SK-N-SH treated with all-trans-retinoic acid at 6 μM for 48 hours (cell line): ENCODE measurements at regions not wholly inside any gene's neighbourhood (a gene's known extent, or its start where the extent isn't known, plus 50 kb on each side); places are given as distances from the start of the nearest gene placed in this dataset.

Experiments
- ATAC-seq: fragments of 200-7000 bp; cut with Tn5 transposase; 3 replicates; pipeline ENCODE4 v1.9.1; 2020; ENCODE audit warnings: mild to moderate bottlenecking, moderate library complexity
- ARNTL ChIP-seq: fragments of 450-650 bp; formaldehyde crosslinking; IDR thresholded peaks from 2 replicates; pipeline ENCODE4 v1.5.0; 2020; ENCODE audit warnings: low read depth, mild to moderate bottlenecking, moderate library complexity, borderline replicate concordance
- BACH2 ChIP-seq: fragments of 250-450 bp; sonication (Bioruptor Pico); IDR thresholded peaks from 2 replicates; pipeline ENCODE4 v1.9.0; 2021; ENCODE audit warnings: mild to moderate bottlenecking, borderline replicate concordance
- CREB5 ChIP-seq: fragments of 250-450 bp; sonication (Bioruptor Pico); IDR thresholded peaks from 2 replicates; pipeline ENCODE4 v1.5.1; 2020; ENCODE audit warnings: low read depth, mild to moderate bottlenecking, moderate library complexity
- CSDC2 ChIP-seq: fragments of 250-450 bp; sonication (Bioruptor Pico); IDR thresholded peaks from 2 replicates; pipeline ENCODE4 v1.5.0; 2020; ENCODE audit warnings: mild to moderate bottlenecking, moderate library complexity
- CSRNP3 ChIP-seq: fragments of 250-450 bp; sonication (Bioruptor Pico); IDR thresholded peaks from 2 replicates; pipeline ENCODE4 v1.5.1; 2021; ENCODE audit warnings: mild to moderate bottlenecking, moderate library complexity
- ESRRG ChIP-seq: fragments of 250-450 bp; sonication (Bioruptor Pico); IDR thresholded peaks from 2 replicates; pipeline ENCODE4 v1.6.1; 2021; ENCODE audit warnings: mild to moderate bottlenecking
- GLIS3 ChIP-seq: fragments of 250-450 bp; sonication (Bioruptor Pico); IDR thresholded peaks from 2 replicates; pipeline ENCODE4 v1.5.0; 2020; ENCODE audit warnings: mild to moderate bottlenecking, moderate library complexity
- ISL1 ChIP-seq: fragments of 250-450 bp; sonication (Bioruptor Pico); IDR thresholded peaks from 2 replicates; pipeline ENCODE4 v2.1.2; 2022; ENCODE audit warnings: mild to moderate bottlenecking, moderate library complexity
- OSR1 ChIP-seq: fragments of 250-450 bp; sonication (Bioruptor Pico); IDR thresholded peaks from 2 replicates; pipeline ENCODE4 v1.8.0; 2022; ENCODE audit warnings: moderate library complexity, mild to moderate bottlenecking, inconsistent platforms
- PATZ1 ChIP-seq: fragments of 250-450 bp; sonication (Bioruptor Pico); IDR thresholded peaks from 2 replicates; pipeline ENCODE4 v1.8.0; 2020; ENCODE audit warnings: mild to moderate bottlenecking, moderate library complexity, borderline replicate concordance
- POU6F1 ChIP-seq: fragments of 250-450 bp; sonication (Bioruptor Pico); IDR thresholded peaks from 2 replicates; pipeline ENCODE4 v1.8.0; 2021; ENCODE audit warnings: low read depth, mild to moderate bottlenecking, moderate library complexity, borderline replicate concordance
- RARB ChIP-seq: fragments of 250-450 bp; sonication (Bioruptor Pico); IDR thresholded peaks from 2 replicates; pipeline ENCODE4 v1.8.0; 2021; ENCODE audit warnings: mild to moderate bottlenecking, moderate library complexity
- SNAI2 ChIP-seq: fragments of 250-450 bp; sonication (Bioruptor Pico); IDR thresholded peaks from 2 replicates; pipeline ENCODE4 v1.5.0; 2020; ENCODE audit warnings: mild to moderate bottlenecking, moderate library complexity
- TCF4 ChIP-seq: fragments of 250-450 bp; sonication (Bioruptor Pico); IDR thresholded peaks from 2 replicates; pipeline ENCODE4 v1.8.0; 2021; ENCODE audit warnings: mild to moderate bottlenecking, moderate library complexity, borderline replicate concordance
- TSHZ2 ChIP-seq: fragments of 250-450 bp; sonication (Bioruptor Pico); IDR thresholded peaks from 2 replicates; pipeline ENCODE4 v1.5.0; 2020; ENCODE audit warnings: mild to moderate bottlenecking, moderate library complexity
- ZC3H10 ChIP-seq: fragments of 250-450 bp; sonication (Bioruptor Pico); IDR thresholded peaks from 2 replicates; pipeline ENCODE4 v1.5.1; 2021; ENCODE audit warnings: mild to moderate bottlenecking, moderate library complexity
- ZFP3 ChIP-seq: fragments of 250-450 bp; sonication (Bioruptor Pico); IDR thresholded peaks from 2 replicates; pipeline ENCODE4 v1.5.0; 2020; ENCODE audit warnings: mild to moderate bottlenecking, moderate library complexity
- ZFP30 ChIP-seq: fragments of 450-650 bp; formaldehyde crosslinking; IDR thresholded peaks from 2 replicates; pipeline ENCODE4 v1.5.0; 2022; ENCODE audit warnings: mild to moderate bottlenecking, moderate library complexity
- ZNF565 ChIP-seq: fragments of 450-650 bp; formaldehyde crosslinking; conservative IDR thresholded peaks from 2 replicates; pipeline ENCODE4 v1.5.0; 2020; ENCODE audit warnings: low read depth, mild to moderate bottlenecking, moderate library complexity
- ZNF70 ChIP-seq: fragments of 450-650 bp; formaldehyde crosslinking; IDR thresholded peaks from 2 replicates; pipeline ENCODE4 v1.5.0; 2020; ENCODE audit warnings: mild to moderate bottlenecking, moderate library complexity
- ZNF8 ChIP-seq: fragments of 450-650 bp; formaldehyde crosslinking; IDR thresholded peaks from 2 replicates; pipeline ENCODE4 v1.5.0; 2020; ENCODE audit warnings: mild to moderate bottlenecking, moderate library complexity

- no peak for TF ChIP-seq ZNF8 (CRISPR knock-in tag)
- no peak for TF ChIP-seq TCF4 (CRISPR knock-in tag)
- TF ChIP-seq ZFP3 (CRISPR knock-in tag), result no peak
- no peak for TF ChIP-seq ESRRG (CRISPR knock-in tag)
- no peak for TF ChIP-seq ZC3H10 (CRISPR knock-in tag)
- no peak for TF ChIP-seq POU6F1 (CRISPR knock-in tag)
- no peak for ATAC-seq
These were observed 418.8 kb upstream of the SMIM21 start for GRCh38 chr18:75846321-75846720.

GRCh38 chr18:75845413-75845812 is 417.9 kb upstream of the SMIM21 start:
- TF ChIP-seq CSRNP3 (CRISPR knock-in tag) (no peak), RARB (CRISPR knock-in tag) (no peak), SNAI2 (CRISPR knock-in tag) (no peak), ZFP3 (CRISPR knock-in tag) (no peak), ZFP30 (CRISPR knock-in tag) (no peak), BACH2 (CRISPR knock-in tag) (no peak), ZNF565 (CRISPR knock-in tag) (no peak), ESRRG (CRISPR knock-in tag) (no peak), CREB5 (CRISPR knock-in tag) (no peak), TSHZ2 (CRISPR knock-in tag) (no peak), ZC3H10 (CRISPR knock-in tag) (no peak), POU6F1 (CRISPR knock-in tag) (no peak), ISL1 (CRISPR knock-in tag) (no peak), PATZ1 (CRISPR knock-in tag) (no peak), ARNTL (CRISPR knock-in tag) (no peak), GLIS3 (CRISPR knock-in tag) (no peak), OSR1 (CRISPR knock-in tag) (no peak), TCF4 (CRISPR knock-in tag) (no peak), ZNF70 (CRISPR knock-in tag) (no peak), CSDC2 (no peak)
- ATAC-seq, result no peak
